Fibroblast of lung (primary cell): ENCODE measurements at regions not wholly inside any gene's neighbourhood (a gene's known extent, or its start where the extent isn't known, plus 50 kb on each side); places are given as distances from the start of the nearest gene placed in this dataset.

Experiments used
- CTCF ChIP-seq, 2 donors: IDR thresholded peaks in 1 of 2; conservative IDR thresholded peaks in 1 of 2; 1 replicate in 1 of 2; 2 replicates in 1 of 2; pipeline ENCODE4 v1.5.1; 2011 to 2012; ENCODE audit warnings: low read length in 2 of 2, control low read depth in 1 of 2, inconsistent platforms in 1 of 2, low read depth in 1 of 2, mild to moderate bottlenecking in 1 of 2
- EZH2 ChIP-seq: IDR thresholded peaks from 2 replicates; pipeline ENCODE4 v1.5.1; 2012; ENCODE audit warnings: low read length, control low read depth, mild to moderate bottlenecking; ENCODE audit errors: missing control alignments

- TF ChIP-seq CTCF (conservative IDR thresholded peaks at IDR 0.05 in 1 of 2, IDR thresholded peaks at IDR 0.05 in 1 of 2; ENCODE audit: low read depth in 1 of 2, low read length in 2 of 2) (no peak), EZH2 (no peak)
Observed at GRCh38 chr4:11748164-11748872, 319.6 kb upstream of the HS3ST1 start.
